ENCODE measurements at regions not wholly inside any gene's neighbourhood (a gene's known extent, or its start where the extent isn't known, plus 50 kb on each side); places are given as distances from the start of the nearest gene placed in this dataset.

- no peak for TF ChIP-seq POLR2A (IDR thresholded peaks at IDR 0.05; ENCODE audit: low read depth, low read length)
- no peak for TF ChIP-seq CTCF (IDR thresholded peaks at IDR 0.05; ENCODE audit: extremely low read depth in 1 of 2, insufficient read depth in 1 of 2, low read depth in 1 of 2, low read length in 2 of 2)
Measured at GRCh38 chr17:33712120-33712519, 419.0 kb upstream of the ASIC2 start.

Data from endothelial cell of umbilical vein (primary cell).